Fibroblast of lung (primary cell): ENCODE measurements at regions not wholly inside any gene's neighbourhood (a gene's known extent, or its start where the extent isn't known, plus 50 kb on each side); places are given as distances from the start of the nearest gene placed in this dataset.

Experiments used
- EZH2 ChIP-seq: IDR thresholded peaks from 2 replicates; pipeline ENCODE4 v1.5.1; 2012; ENCODE audit warnings: low read length, control low read depth, mild to moderate bottlenecking; ENCODE audit errors: missing control alignments
- TF ChIP-seq, protein P1 (sequence below), 2 donors: IDR thresholded peaks in 1 of 2; conservative IDR thresholded peaks in 1 of 2; 1 replicate in 1 of 2; 2 replicates in 1 of 2; pipeline ENCODE4 v1.5.1; 2011 to 2012; ENCODE audit warnings: low read length in 2 of 2, control low read depth in 1 of 2, inconsistent platforms in 1 of 2, low read depth in 1 of 2, mild to moderate bottlenecking in 1 of 2

DNA sequence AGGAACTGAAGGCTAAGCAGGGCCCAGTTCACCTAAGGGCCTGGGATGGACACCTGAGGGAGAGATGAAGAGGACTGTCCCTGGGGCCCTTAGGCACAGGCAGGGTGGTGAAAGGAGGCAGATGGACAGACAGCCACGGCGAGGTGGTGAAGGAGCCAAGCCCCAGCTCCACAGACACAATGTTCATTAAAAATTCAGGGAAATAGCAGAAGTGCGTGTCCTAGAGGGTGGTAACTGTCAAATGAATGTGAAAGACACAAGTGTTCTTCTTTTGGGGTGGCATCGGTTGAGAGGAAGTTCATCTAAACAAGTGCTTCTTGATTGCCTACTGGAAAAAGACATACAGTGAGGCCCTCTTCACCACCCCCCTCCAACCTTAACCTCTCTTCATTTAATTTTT is 76.2 kb upstream of the SIX2 start:
- no peak for TF ChIP-seq EZH2
- TF ChIP-seq, protein P1, sequence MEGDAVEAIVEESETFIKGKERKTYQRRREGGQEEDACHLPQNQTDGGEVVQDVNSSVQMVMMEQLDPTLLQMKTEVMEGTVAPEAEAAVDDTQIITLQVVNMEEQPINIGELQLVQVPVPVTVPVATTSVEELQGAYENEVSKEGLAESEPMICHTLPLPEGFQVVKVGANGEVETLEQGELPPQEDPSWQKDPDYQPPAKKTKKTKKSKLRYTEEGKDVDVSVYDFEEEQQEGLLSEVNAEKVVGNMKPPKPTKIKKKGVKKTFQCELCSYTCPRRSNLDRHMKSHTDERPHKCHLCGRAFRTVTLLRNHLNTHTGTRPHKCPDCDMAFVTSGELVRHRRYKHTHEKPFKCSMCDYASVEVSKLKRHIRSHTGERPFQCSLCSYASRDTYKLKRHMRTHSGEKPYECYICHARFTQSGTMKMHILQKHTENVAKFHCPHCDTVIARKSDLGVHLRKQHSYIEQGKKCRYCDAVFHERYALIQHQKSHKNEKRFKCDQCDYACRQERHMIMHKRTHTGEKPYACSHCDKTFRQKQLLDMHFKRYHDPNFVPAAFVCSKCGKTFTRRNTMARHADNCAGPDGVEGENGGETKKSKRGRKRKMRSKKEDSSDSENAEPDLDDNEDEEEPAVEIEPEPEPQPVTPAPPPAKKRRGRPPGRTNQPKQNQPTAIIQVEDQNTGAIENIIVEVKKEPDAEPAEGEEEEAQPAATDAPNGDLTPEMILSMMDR (conservative IDR thresholded peaks at IDR 0.05 in 1 of 2, IDR thresholded peaks at IDR 0.05 in 1 of 2; ENCODE audit: low read depth in 1 of 2, low read length in 2 of 2) = no peak
